Fibroblast of mammary gland (primary cell): ENCODE measurements at regions not wholly inside any gene's neighbourhood (a gene's known extent, or its start where the extent isn't known, plus 50 kb on each side); places are given as distances from the start of the nearest gene placed in this dataset.

Source experiments
- DNase-seq: peaks from one replicate; pipeline ENCODE4 v3.0.0-alpha.2; 2010; ENCODE audit warnings: low read depth
- H3K4me3 ChIP-seq: 2 replicates; pipeline ENCODE4 v1.5.1; 2011; ENCODE audit warnings: low read depth, mild to moderate bottlenecking, low read length, moderate library complexity; ENCODE audit not compliant: control insufficient read depth
- CTCF ChIP-seq: conservative IDR thresholded peaks from 2 replicates; pipeline ENCODE4 v1.5.1; 2011; ENCODE audit warnings: low read depth, low read length, inconsistent platforms; ENCODE audit not compliant: control insufficient read depth, insufficient read depth

GRCh38 chr21:23638131-23638695 is 1969.1 kb downstream of the MRPL39 start:
- H3K4me3 ChIP-seq = no peak overlapping the region
- DNase-seq = no peak
- TF ChIP-seq CTCF = no peak

GRCh38 chr21:23633447-23633940 is 1973.8 kb downstream of the MRPL39 start:
- no peak overlapping the region for H3K4me3 ChIP-seq
- no peak for DNase-seq
- no peak for TF ChIP-seq CTCF

GRCh38 chr21:23624281-23624680 is 1983.0 kb downstream of the MRPL39 start:
- DNase-seq = no peak
- TF ChIP-seq CTCF = no peak
- H3K4me3 ChIP-seq = no peak overlapping the region

- DNase-seq = no peak
- H3K4me3 ChIP-seq = no peak overlapping the region
- no peak for TF ChIP-seq CTCF
Measured at GRCh38 chr21:23613014-23613413, 1994.3 kb downstream of the MRPL39 start.

GRCh38 chr21:23612210-23612609 is 1995.1 kb downstream of the MRPL39 start:
- no peak for TF ChIP-seq CTCF
- no peak for DNase-seq
- H3K4me3 ChIP-seq = no peak overlapping the region

- no peak for TF ChIP-seq CTCF
- no peak overlapping the region for H3K4me3 ChIP-seq
- DNase-seq = no peak
Measured at GRCh38 chr21:23607782-23608431, 1999.4 kb downstream of the MRPL39 start.
